NT2/D1 (cell line): ENCODE measurements at regions not wholly inside any gene's neighbourhood (a gene's known extent, or its start where the extent isn't known, plus 50 kb on each side); places are given as distances from the start of the nearest gene placed in this dataset.

Source experiments
- DNase-seq: peaks from one replicate; pipeline ENCODE4 v3.0.0-alpha.2; 2011; ENCODE audit warnings: low read depth, low spot score
- H3K27me3 ChIP-seq: 2 replicates; pipeline ENCODE4 v1.6.0; 2011; ENCODE audit warnings: mild to moderate bottlenecking; ENCODE audit not compliant: insufficient read length, insufficient read depth
- H3K36me3 ChIP-seq: 2 replicates; pipeline ENCODE4 v1.6.1; 2011; ENCODE audit warnings: mild to moderate bottlenecking, low read length, mixed read lengths; ENCODE audit not compliant: insufficient read depth, insufficient read length
- H3K4me1 ChIP-seq: 2 replicates; pipeline ENCODE4 v1.5.1; 2011; ENCODE audit not compliant: insufficient read depth, insufficient read length
- H3K4me3 ChIP-seq: 2 replicates; pipeline ENCODE4 v1.5.1; 2011; ENCODE audit warnings: low read depth; ENCODE audit not compliant: insufficient read length
- H3K9ac ChIP-seq: 2 replicates; pipeline ENCODE4 v1.6.0; 2011; ENCODE audit warnings: low read depth; ENCODE audit not compliant: insufficient read length
- H3K9me3 ChIP-seq: 2 replicates; pipeline ENCODE4 v1.5.1; 2011; ENCODE audit warnings: mild to moderate bottlenecking, low read length; ENCODE audit not compliant: insufficient read depth
- SUZ12 ChIP-seq: IDR thresholded peaks from 2 replicates; pipeline ENCODE4 v1.6.1; 2011; ENCODE audit not compliant: insufficient read length, insufficient read depth; ENCODE audit errors: extremely low read depth
- YY1 ChIP-seq: IDR thresholded peaks from 2 replicates; pipeline ENCODE4 v1.6.1; 2011; ENCODE audit not compliant: insufficient read length, insufficient read depth
- ZNF274 ChIP-seq: IDR thresholded peaks from 2 replicates; pipeline ENCODE4 v1.6.1; 2011; ENCODE audit warnings: mild to moderate bottlenecking, low read depth, low read length

DNA sequence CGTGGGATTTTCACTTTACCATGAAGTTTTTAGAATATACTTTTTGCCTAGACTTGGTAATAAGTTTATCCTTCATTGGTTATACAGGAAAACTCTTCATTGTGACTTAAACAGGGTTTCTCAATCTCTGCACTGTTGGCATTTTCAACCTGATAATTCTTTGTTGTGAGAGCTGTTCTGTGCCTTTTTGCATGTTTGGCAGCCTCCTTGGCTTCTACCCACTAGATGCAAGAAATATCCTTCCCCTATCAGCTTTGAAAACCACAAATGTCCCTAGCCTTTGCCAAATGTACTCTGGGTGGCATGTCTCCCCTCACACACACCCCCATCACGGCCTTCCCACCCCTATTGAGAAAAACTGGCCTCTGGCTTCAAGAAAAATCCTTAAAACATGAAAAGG lies 180.9 kb downstream of the ESM1 start:
- TF ChIP-seq YY1: no peak
- TF ChIP-seq SUZ12: no peak
- TF ChIP-seq ZNF274: no peak
- DNase-seq: no peak
- Histone ChIP-seq H3K36me3 (no peaks in the 10 kb centered on the region), H3K4me3 (no peak overlapping the region), H3K9ac (no peak overlapping the region), H3K27me3 (no peaks in the 10 kb centered on the region), H3K4me1 (no peaks in the 10 kb centered on the region), H3K9me3 (peaks cover 8% of the 10 kb centered on the region; the same call in 1 of the 2 replicates)

GRCh38 chr5:54804086-54804485 lies 181.3 kb downstream of the ESM1 start:
- peaks cover 8% of the 10 kb centered on the region; the same call in 1 of the 2 replicates for H3K9me3 ChIP-seq
- TF ChIP-seq SUZ12 (no peak), ZNF274 (no peak), YY1 (no peak)
- no peak overlapping the region for H3K4me3 ChIP-seq
- H3K9ac ChIP-seq: no peak overlapping the region
- no peak for DNase-seq
- no peaks in the 10 kb centered on the region for H3K36me3 ChIP-seq
- no peaks in the 10 kb centered on the region for H3K4me1 ChIP-seq
- H3K27me3 ChIP-seq: no peaks in the 10 kb centered on the region

GRCh38 chr5:54803471-54804011 lies 181.9 kb downstream of the ESM1 start:
- TF ChIP-seq SUZ12: no peak
- no peak for TF ChIP-seq ZNF274
- TF ChIP-seq YY1: no peak
- Histone ChIP-seq H3K4me1 (no peaks in the 10 kb centered on the region), H3K9me3 (peaks cover 8% of the 10 kb centered on the region; the same call in 1 of the 2 replicates)

DNA sequence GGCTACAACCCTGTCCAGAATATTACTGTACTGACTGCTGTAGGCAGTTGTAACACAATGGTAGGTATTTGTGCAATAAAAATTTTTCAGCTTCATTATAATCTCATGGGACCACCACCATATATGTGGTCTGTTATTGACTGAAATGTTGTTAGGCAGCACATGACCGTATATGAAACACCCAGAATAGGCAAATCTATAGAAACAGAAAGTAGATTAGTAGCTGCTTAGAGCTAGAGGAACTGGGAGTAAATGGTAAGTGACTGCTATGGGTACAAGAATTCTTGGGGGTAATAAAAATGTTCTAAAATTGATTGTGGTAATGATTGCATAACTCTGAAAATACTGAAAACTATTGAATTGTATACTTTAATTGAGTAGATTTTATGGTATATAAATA lies 185.7 kb downstream of the ESM1 start:
- Histone ChIP-seq H3K9me3 (no peaks in the 10 kb centered on the region), H3K4me3 (no peak overlapping the region), H3K9ac (no peak overlapping the region), H3K36me3 (no peaks in the 10 kb centered on the region), H3K4me1 (no peaks in the 10 kb centered on the region), H3K27me3 (no peaks in the 10 kb centered on the region)
- no peak for DNase-seq
- TF ChIP-seq YY1 (no peak), SUZ12 (no peak), ZNF274 (no peak)

More at GRCh38 chr5:54803471-54804011, 181.9 kb downstream of the ESM1 start:
- Histone ChIP-seq H3K27me3 (no peaks in the 10 kb centered on the region), H3K4me3 (no peak overlapping the region), H3K36me3 (no peaks in the 10 kb centered on the region), H3K9ac (no peak overlapping the region)
- no peak for DNase-seq

- Histone ChIP-seq H3K9me3 (no peaks in the 10 kb centered on the region), H3K4me1 (no peaks in the 10 kb centered on the region), H3K36me3 (no peaks in the 10 kb centered on the region), H3K4me3 (no peak overlapping the region), H3K9ac (no peak overlapping the region), H3K27me3 (no peaks in the 10 kb centered on the region)
- TF ChIP-seq SUZ12 (no peak), YY1 (no peak), ZNF274 (no peak)
- DNase-seq: no peak
Measured at GRCh38 chr5:54795777-54796176, 189.6 kb downstream of the ESM1 start.

GRCh38 chr5:54795284-54795683 lies 190.1 kb downstream of the ESM1 start:
- Histone ChIP-seq H3K4me3 (no peak overlapping the region), H3K27me3 (no peaks in the 10 kb centered on the region), H3K9ac (no peak overlapping the region), H3K36me3 (no peaks in the 10 kb centered on the region), H3K4me1 (no peaks in the 10 kb centered on the region), H3K9me3 (no peaks in the 10 kb centered on the region)
- no peak for DNase-seq
- TF ChIP-seq YY1: no peak
- TF ChIP-seq ZNF274: no peak
- TF ChIP-seq SUZ12: no peak

DNA sequence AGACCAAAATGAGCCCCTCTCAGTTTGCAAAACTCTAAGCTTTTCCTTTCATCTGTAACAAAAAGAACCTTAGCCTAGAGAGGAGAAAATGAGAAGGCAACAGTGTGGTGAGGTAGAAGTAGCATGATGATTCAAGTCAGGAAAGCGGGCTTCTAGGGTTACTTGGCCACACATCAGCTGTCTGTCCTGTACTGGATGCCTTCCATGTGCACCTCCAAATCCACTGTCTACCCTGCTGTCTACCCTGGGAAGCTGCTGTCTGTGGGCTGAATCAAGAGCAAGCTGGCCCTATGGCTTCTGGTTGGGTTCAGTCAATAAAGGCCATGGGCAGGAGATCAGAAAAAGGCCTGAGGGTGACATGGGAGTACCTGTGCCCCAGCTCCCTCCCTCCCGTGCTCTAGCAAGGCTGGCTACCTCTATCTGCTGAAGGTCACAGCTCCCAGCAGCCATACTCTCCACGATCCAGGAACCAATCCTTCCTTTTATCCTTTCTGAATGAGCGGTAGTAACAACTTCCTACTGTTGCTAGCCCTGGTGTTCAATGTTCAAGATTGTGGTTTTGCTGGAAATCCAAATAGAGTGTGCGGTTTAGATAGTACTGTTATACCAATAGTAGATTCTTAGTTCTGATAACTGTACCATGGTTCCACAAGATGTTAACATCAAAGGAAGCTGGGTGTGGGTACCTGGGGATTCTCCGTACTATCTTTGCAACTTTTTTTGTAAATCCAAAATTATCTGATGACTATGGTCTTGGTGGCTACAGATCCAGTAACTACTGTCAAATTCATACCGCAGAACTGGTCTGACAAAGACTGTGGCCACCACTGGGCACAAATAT lies 191.0 kb downstream of the ESM1 start:
- Histone ChIP-seq H3K4me3 (no peak overlapping the region), H3K36me3 (no peaks in the 10 kb centered on the region), H3K4me1 (no peaks in the 10 kb centered on the region), H3K27me3 (no peaks in the 10 kb centered on the region), H3K9ac (no peak overlapping the region), H3K9me3 (no peaks in the 10 kb centered on the region)
- TF ChIP-seq SUZ12: no peak
- no peak for TF ChIP-seq ZNF274
- TF ChIP-seq YY1: no peak
- no peak for DNase-seq
